ENCODE measurements at regions not wholly inside any gene's neighbourhood (a gene's known extent, or its start where the extent isn't known, plus 50 kb on each side); places are given as distances from the start of the nearest gene placed in this dataset.

GRCh38 chr1:195047772-195048171 lies 1560.5 kb downstream of the KCNT2 start:
- Histone ChIP-seq H3K4me2 (ENCODE audit: low read length) (no peak overlapping the region), H3K9me3 (replicated peaks; ENCODE audit: low read length) (no peaks in the 10 kb centered on the region), H3K27me3 (ENCODE audit: control insufficient read depth, insufficient read depth, low read length) (no peaks in the 10 kb centered on the region), H3K9ac (ENCODE audit: low read depth, low read length) (no peak overlapping the region), H3K36me3 (ENCODE audit: insufficient read depth, low read length) (no peaks in the 10 kb centered on the region), H3K4me1 (ENCODE audit: control insufficient read depth, insufficient read depth, low read length) (no peaks in the 10 kb centered on the region), H3K4me3 (ENCODE audit: low read length) (no peak overlapping the region)

GRCh38 chr1:195045072-195045471 lies 1563.2 kb downstream of the KCNT2 start:
- Histone ChIP-seq H3K4me3 (ENCODE audit: low read length) (no peak overlapping the region), H3K9ac (ENCODE audit: low read depth, low read length) (no peak overlapping the region), H3K4me1 (ENCODE audit: control insufficient read depth, insufficient read depth, low read length) (no peaks in the 10 kb centered on the region), H3K9me3 (replicated peaks; ENCODE audit: low read length) (peaks cover 3% of the 10 kb centered on the region), H3K4me2 (ENCODE audit: low read length) (no peak overlapping the region), H3K27me3 (ENCODE audit: control insufficient read depth, insufficient read depth, low read length) (no peaks in the 10 kb centered on the region), H3K36me3 (ENCODE audit: insufficient read depth, low read length) (no peaks in the 10 kb centered on the region)

- Histone ChIP-seq H3K4me2 (ENCODE audit: low read length) (no peak overlapping the region), H3K36me3 (ENCODE audit: insufficient read depth, low read length) (no peaks in the 10 kb centered on the region), H3K9me3 (replicated peaks; ENCODE audit: low read length) (peaks cover 6% of the 10 kb centered on the region), H3K4me1 (ENCODE audit: control insufficient read depth, insufficient read depth, low read length) (no peaks in the 10 kb centered on the region), H3K27me3 (ENCODE audit: control insufficient read depth, insufficient read depth, low read length) (no peaks in the 10 kb centered on the region), H3K9ac (ENCODE audit: low read depth, low read length) (no peak overlapping the region), H3K4me3 (ENCODE audit: low read length) (no peak overlapping the region)
Measured at GRCh38 chr1:195030793-195031192, 1577.4 kb downstream of the KCNT2 start.

GRCh38 chr1:195026792-195027191 lies 1581.4 kb downstream of the KCNT2 start:
- Histone ChIP-seq H3K36me3 (ENCODE audit: insufficient read depth, low read length) (no peaks in the 10 kb centered on the region), H3K4me1 (ENCODE audit: control insufficient read depth, insufficient read depth, low read length) (no peaks in the 10 kb centered on the region), H3K4me2 (ENCODE audit: low read length) (no peak overlapping the region), H3K4me3 (ENCODE audit: low read length) (no peak overlapping the region), H3K9ac (ENCODE audit: low read depth, low read length) (no peak overlapping the region), H3K27me3 (ENCODE audit: control insufficient read depth, insufficient read depth, low read length) (no peaks in the 10 kb centered on the region), H3K9me3 (replicated peaks; ENCODE audit: low read length) (peaks cover 6% of the 10 kb centered on the region)

GRCh38 chr1:195019385-195019784 lies 1588.9 kb downstream of the KCNT2 start:
- H3K9ac ChIP-seq (ENCODE audit: low read depth, low read length) = no peak overlapping the region
- H3K9me3 ChIP-seq (replicated peaks; ENCODE audit: low read length) = no peaks in the 10 kb centered on the region
- no peaks in the 10 kb centered on the region for H3K36me3 ChIP-seq (ENCODE audit: insufficient read depth, low read length)
- H3K4me1 ChIP-seq (ENCODE audit: control insufficient read depth, insufficient read depth, low read length) = no peaks in the 10 kb centered on the region
- H3K27me3 ChIP-seq (ENCODE audit: control insufficient read depth, insufficient read depth, low read length) = no peaks in the 10 kb centered on the region
- H3K4me3 ChIP-seq (ENCODE audit: low read length) = no peak overlapping the region
- H3K4me2 ChIP-seq (ENCODE audit: low read length) = no peak overlapping the region

DNA sequence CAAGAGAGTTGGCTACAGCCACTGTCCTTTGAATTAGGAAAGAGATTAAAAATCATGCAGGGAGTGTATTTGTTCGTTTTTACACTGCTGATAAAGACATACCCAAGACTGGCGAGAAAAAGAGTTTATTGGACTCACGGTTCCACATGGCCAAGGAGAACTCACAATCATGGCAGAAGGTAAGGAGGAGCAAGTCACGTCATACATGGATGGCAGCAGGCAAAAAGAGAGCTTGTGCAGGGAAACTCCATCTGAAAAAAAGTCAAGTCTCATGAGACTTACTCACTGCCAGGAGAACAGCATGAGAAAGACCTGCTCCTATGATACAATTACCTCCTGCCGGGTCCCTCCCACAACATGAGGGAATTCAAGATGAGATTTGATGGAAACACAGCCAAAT lies 1595.2 kb downstream of the KCNT2 start:
- Histone ChIP-seq H3K9me3 (replicated peaks; ENCODE audit: low read length) (peaks cover 2% of the 10 kb centered on the region), H3K9ac (ENCODE audit: low read depth, low read length) (no peak overlapping the region), H3K4me2 (ENCODE audit: low read length) (no peak overlapping the region), H3K4me1 (ENCODE audit: control insufficient read depth, insufficient read depth, low read length) (no peaks in the 10 kb centered on the region), H3K36me3 (ENCODE audit: insufficient read depth, low read length) (no peaks in the 10 kb centered on the region), H3K27me3 (ENCODE audit: control insufficient read depth, insufficient read depth, low read length) (no peaks in the 10 kb centered on the region), H3K4me3 (ENCODE audit: low read length) (no peak overlapping the region)

- no peak overlapping the region for H3K4me2 ChIP-seq (ENCODE audit: low read length)
- no peaks in the 10 kb centered on the region for H3K36me3 ChIP-seq (ENCODE audit: insufficient read depth, low read length)
- no peaks in the 10 kb centered on the region for H3K9me3 ChIP-seq (replicated peaks; ENCODE audit: low read length)
- no peaks in the 10 kb centered on the region for H3K27me3 ChIP-seq (ENCODE audit: control insufficient read depth, insufficient read depth, low read length)
- no peak overlapping the region for H3K9ac ChIP-seq (ENCODE audit: low read depth, low read length)
- no peak overlapping the region for H3K4me3 ChIP-seq (ENCODE audit: low read length)
- no peaks in the 10 kb centered on the region for H3K4me1 ChIP-seq (ENCODE audit: control insufficient read depth, insufficient read depth, low read length)
Measured at GRCh38 chr1:195005338-195005737, 1602.9 kb downstream of the KCNT2 start.

- Histone ChIP-seq H3K4me2 (ENCODE audit: low read length) (no peak overlapping the region), H3K4me1 (ENCODE audit: control insufficient read depth, insufficient read depth, low read length) (no peaks in the 10 kb centered on the region), H3K27me3 (ENCODE audit: control insufficient read depth, insufficient read depth, low read length) (no peaks in the 10 kb centered on the region), H3K36me3 (ENCODE audit: insufficient read depth, low read length) (no peaks in the 10 kb centered on the region), H3K4me3 (ENCODE audit: low read length) (no peak overlapping the region), H3K9me3 (replicated peaks; ENCODE audit: low read length) (no peaks in the 10 kb centered on the region), H3K9ac (ENCODE audit: low read depth, low read length) (no peak overlapping the region)
Measured at GRCh38 chr1:194990483-194990882, 1617.8 kb downstream of the KCNT2 start.

- Histone ChIP-seq H3K4me3 (ENCODE audit: low read length) (no peak overlapping the region), H3K36me3 (ENCODE audit: insufficient read depth, low read length) (no peaks in the 10 kb centered on the region), H3K9ac (ENCODE audit: low read depth, low read length) (no peak overlapping the region), H3K9me3 (replicated peaks; ENCODE audit: low read length) (peaks cover 11% of the 10 kb centered on the region), H3K4me2 (ENCODE audit: low read length) (no peak overlapping the region), H3K27me3 (ENCODE audit: control insufficient read depth, insufficient read depth, low read length) (no peaks in the 10 kb centered on the region), H3K4me1 (ENCODE audit: control insufficient read depth, insufficient read depth, low read length) (no peaks in the 10 kb centered on the region)
Measured at GRCh38 chr1:194975913-194976312, 1632.3 kb downstream of the KCNT2 start.

DNA sequence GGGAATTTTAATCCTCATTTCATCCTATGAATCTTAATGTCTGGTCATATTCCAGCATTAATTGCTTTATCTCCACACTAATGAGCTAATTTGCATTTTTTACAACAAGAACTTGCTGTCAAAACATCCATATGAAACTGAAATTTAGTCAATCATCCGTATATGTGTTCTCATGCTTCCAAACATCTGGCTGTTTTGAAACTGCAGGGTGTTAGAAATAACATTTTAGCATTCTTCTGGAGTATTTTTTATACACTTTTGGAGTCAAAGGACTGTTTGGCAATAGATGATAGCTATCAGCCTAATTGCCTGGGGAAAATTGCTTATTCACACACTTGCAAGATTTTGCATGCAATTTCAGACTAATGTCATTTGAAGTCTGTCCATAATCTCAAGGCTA lies 1639.3 kb downstream of the KCNT2 start:
- H3K9me3 ChIP-seq (replicated peaks; ENCODE audit: low read length) = peaks cover 6% of the 10 kb centered on the region
- no peaks in the 10 kb centered on the region for H3K27me3 ChIP-seq (ENCODE audit: control insufficient read depth, insufficient read depth, low read length)
- H3K4me2 ChIP-seq (ENCODE audit: low read length) = no peak overlapping the region
- H3K36me3 ChIP-seq (ENCODE audit: insufficient read depth, low read length) = no peaks in the 10 kb centered on the region
- H3K4me3 ChIP-seq (ENCODE audit: low read length) = no peak overlapping the region
- H3K4me1 ChIP-seq (ENCODE audit: control insufficient read depth, insufficient read depth, low read length) = no peaks in the 10 kb centered on the region
- H3K9ac ChIP-seq (ENCODE audit: low read depth, low read length) = no peak overlapping the region

- H3K4me3 ChIP-seq (ENCODE audit: low read length) = no peak overlapping the region
- no peaks in the 10 kb centered on the region for H3K27me3 ChIP-seq (ENCODE audit: control insufficient read depth, insufficient read depth, low read length)
- H3K4me2 ChIP-seq (ENCODE audit: low read length) = no peak overlapping the region
- H3K9me3 ChIP-seq (replicated peaks; ENCODE audit: low read length) = no peaks in the 10 kb centered on the region
- H3K36me3 ChIP-seq (ENCODE audit: insufficient read depth, low read length) = no peaks in the 10 kb centered on the region
- no peak overlapping the region for H3K9ac ChIP-seq (ENCODE audit: low read depth, low read length)
- H3K4me1 ChIP-seq (ENCODE audit: control insufficient read depth, insufficient read depth, low read length) = no peaks in the 10 kb centered on the region
Measured at GRCh38 chr1:194959795-194960194, 1648.4 kb downstream of the KCNT2 start.

GRCh38 chr1:194952171-194952570 lies 1656.1 kb downstream of the KCNT2 start:
- Histone ChIP-seq H3K4me1 (ENCODE audit: control insufficient read depth, insufficient read depth, low read length) (no peaks in the 10 kb centered on the region), H3K4me2 (ENCODE audit: low read length) (no peak overlapping the region), H3K9me3 (replicated peaks; ENCODE audit: low read length) (no peaks in the 10 kb centered on the region), H3K9ac (ENCODE audit: low read depth, low read length) (no peak overlapping the region), H3K36me3 (ENCODE audit: insufficient read depth, low read length) (no peaks in the 10 kb centered on the region), H3K27me3 (ENCODE audit: control insufficient read depth, insufficient read depth, low read length) (no peaks in the 10 kb centered on the region), H3K4me3 (ENCODE audit: low read length) (no peak overlapping the region)

Measured in skeletal muscle satellite cell (primary cell).